ENCODE measurements at regions not wholly inside any gene's neighbourhood (a gene's known extent, or its start where the extent isn't known, plus 50 kb on each side); places are given as distances from the start of the nearest gene placed in this dataset.
"Not testable (repeated sequence)": the region's sequence is repeated elsewhere in the genome, so short reads cannot be mapped to it uniquely, and the experiment has no call there.

- H3K36me3 ChIP-seq (ENCODE audit: control insufficient read depth in 4 of 4, insufficient read depth in 4 of 4, low read length in 3 of 4), result no peaks in the 10 kb centered on the region
- no peak overlapping the region for H3K27ac ChIP-seq (ENCODE audit: insufficient read depth in 1 of 2, low read depth in 1 of 2, low read length in 2 of 2, poor library complexity in 1 of 2, severe bottlenecking in 2 of 2)
- no peaks in the 10 kb centered on the region for H3K4me1 ChIP-seq (ENCODE audit: control extremely low read depth in 1 of 4, control insufficient read depth in 4 of 4, insufficient read depth in 4 of 4, low read length in 3 of 4)
- DNase-seq, result no peak
- 100% methylated on average over 2 of the region's 6 CpGs for WGBS (ENCODE audit: insufficient coverage)
- H3K27me3 ChIP-seq (replicated peaks in 2 of 5; ENCODE audit: control insufficient read depth in 4 of 5, insufficient read depth in 5 of 5, low read length in 4 of 5), result peaks cover 0 to 2% (median 0%) of the 10 kb centered on the region in 5 experiments
- H3K4me3 ChIP-seq (ENCODE audit: control insufficient read depth in 1 of 7, extremely low read depth in 1 of 7, insufficient read depth in 4 of 7, low read depth in 2 of 7, low read length in 6 of 7), result no peak overlapping the region
- CTCF ChIA-PET, result no interaction called here
- POLR2A ChIA-PET, result no interaction called here
- H3K9me3 ChIP-seq (ENCODE audit: control extremely low read depth in 1 of 5, control insufficient read depth in 4 of 5, insufficient read depth in 2 of 5, low read depth in 1 of 5, low read length in 4 of 5), result peaks cover 0 to 4% (median 0%) of the 10 kb centered on the region in 5 experiments
These were observed 157.5 kb downstream of the C12orf75 start for GRCh38 chr12:105487963-105488362.

- POLR2A ChIA-PET, result no interaction called here
- H3K27ac ChIP-seq (ENCODE audit: insufficient read depth in 1 of 2, low read depth in 1 of 2, low read length in 2 of 2, poor library complexity in 1 of 2, severe bottlenecking in 2 of 2), result no peak overlapping the region
- CTCF ChIA-PET, result interaction anchor here (0.8 kb wide), 1 partner anchor 36 kb away, joined by 3 read pairs; no protein-coding TSS in a partner anchor
- 96% methylated on average over 8 of the region's 12 CpGs for WGBS (ENCODE audit: insufficient coverage)
- H3K4me1 ChIP-seq (ENCODE audit: control extremely low read depth in 1 of 4, control insufficient read depth in 4 of 4, insufficient read depth in 4 of 4, low read length in 3 of 4), result no peaks in the 10 kb centered on the region
- H3K4me3 ChIP-seq (ENCODE audit: control insufficient read depth in 1 of 7, extremely low read depth in 1 of 7, insufficient read depth in 4 of 7, low read depth in 2 of 7, low read length in 6 of 7), result no peak overlapping the region
- H3K27me3 ChIP-seq (replicated peaks in 2 of 5; ENCODE audit: control insufficient read depth in 4 of 5, insufficient read depth in 5 of 5, low read length in 4 of 5), result peaks cover 0 to 5% (median 0%) of the 10 kb centered on the region in 5 experiments
- no peak for DNase-seq
- H3K9me3 ChIP-seq (ENCODE audit: control extremely low read depth in 1 of 5, control insufficient read depth in 4 of 5, insufficient read depth in 2 of 5, low read depth in 1 of 5, low read length in 4 of 5), result peaks cover 0 to 5% (median 2%) of the 10 kb centered on the region in 5 experiments
- no peaks in the 10 kb centered on the region for H3K36me3 ChIP-seq (ENCODE audit: control insufficient read depth in 4 of 4, insufficient read depth in 4 of 4, low read length in 3 of 4)
These were observed 162.4 kb downstream of the C12orf75 start for GRCh38 chr12:105492591-105493545.

DNA sequence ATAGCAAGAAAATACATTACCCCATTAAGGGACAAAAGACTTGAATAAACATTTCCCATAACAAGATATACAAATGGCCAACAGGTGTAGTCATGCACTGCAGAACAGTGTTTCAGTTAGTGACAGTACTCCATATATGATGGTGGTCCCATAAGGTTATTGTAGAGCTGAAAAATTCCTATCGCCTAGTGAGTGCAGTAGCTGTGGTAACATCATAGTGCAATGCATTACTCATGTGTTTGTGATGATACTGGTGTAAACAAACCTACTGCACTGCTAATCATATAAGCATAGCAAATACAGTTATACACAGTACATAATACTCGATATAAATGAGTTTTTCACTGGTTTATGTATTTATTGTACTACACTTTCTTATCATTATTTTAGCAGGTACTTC, 168.7 kb downstream of the C12orf75 start:
- H3K27me3 ChIP-seq (replicated peaks in 2 of 5; ENCODE audit: control insufficient read depth in 4 of 5, insufficient read depth in 5 of 5, low read length in 4 of 5), result peaks cover 0 to 13% (median 3%) of the 10 kb centered on the region in 5 experiments
- POLR2A ChIA-PET, result no interaction called here
- H3K9me3 ChIP-seq (ENCODE audit: control extremely low read depth in 1 of 5, control insufficient read depth in 4 of 5, insufficient read depth in 2 of 5, low read depth in 1 of 5, low read length in 4 of 5), result peaks cover 0 to 5% (median 2%) of the 10 kb centered on the region in 5 experiments
- no peaks in the 10 kb centered on the region for H3K36me3 ChIP-seq (ENCODE audit: control insufficient read depth in 4 of 4, insufficient read depth in 4 of 4, low read length in 3 of 4)
- no peaks in the 10 kb centered on the region for H3K4me1 ChIP-seq (ENCODE audit: control extremely low read depth in 1 of 4, control insufficient read depth in 4 of 4, insufficient read depth in 4 of 4, low read length in 3 of 4)
- peak in 1 of 3 donors; percentile 9 for DNase-seq
- no CpG with 5 or more reads among the region's 2 CpGs for WGBS (ENCODE audit: insufficient coverage)
- CTCF ChIA-PET, result no interaction called here
- H3K27ac ChIP-seq (ENCODE audit: insufficient read depth in 1 of 2, low read depth in 1 of 2, low read length in 2 of 2, poor library complexity in 1 of 2, severe bottlenecking in 2 of 2), result no peak overlapping the region
- H3K4me3 ChIP-seq (ENCODE audit: control insufficient read depth in 1 of 7, extremely low read depth in 1 of 7, insufficient read depth in 4 of 7, low read depth in 2 of 7, low read length in 6 of 7), result no peak overlapping the region

GRCh38 chr12:105500676-105501075, 170.2 kb downstream of the C12orf75 start:
- H3K27ac ChIP-seq (ENCODE audit: insufficient read depth in 1 of 2, low read depth in 1 of 2, low read length in 2 of 2, poor library complexity in 1 of 2, severe bottlenecking in 2 of 2); POLR2A ChIA-PET; H3K36me3 ChIP-seq (ENCODE audit: control insufficient read depth in 4 of 4, insufficient read depth in 4 of 4, low read length in 3 of 4); H3K9me3 ChIP-seq (ENCODE audit: control extremely low read depth in 1 of 5, control insufficient read depth in 4 of 5, insufficient read depth in 2 of 5, low read depth in 1 of 5, low read length in 4 of 5); CTCF ChIA-PET; H3K4me3 ChIP-seq (ENCODE audit: control insufficient read depth in 1 of 7, extremely low read depth in 1 of 7, insufficient read depth in 4 of 7, low read depth in 2 of 7, low read length in 6 of 7); H3K4me1 ChIP-seq (ENCODE audit: control extremely low read depth in 1 of 4, control insufficient read depth in 4 of 4, insufficient read depth in 4 of 4, low read length in 3 of 4): not testable (repeated sequence)
- H3K27me3 ChIP-seq (replicated peaks in 2 of 5; ENCODE audit: control insufficient read depth in 4 of 5, insufficient read depth in 5 of 5, low read length in 4 of 5), result peaks cover 0 to 15% (median 0%) of the 10 kb centered on the region in 5 experiments
- DNase-seq, result peak; percentile 34 to 84 (median 70)
- WGBS (ENCODE audit: insufficient coverage), result 36% methylated on average over 9 of the region's 12 CpGs

GRCh38 chr12:105502426-105502930, 172.0 kb downstream of the C12orf75 start:
- Histone ChIP-seq H3K4me3 (ENCODE audit: control insufficient read depth in 1 of 7, extremely low read depth in 1 of 7, insufficient read depth in 4 of 7, low read depth in 2 of 7, low read length in 6 of 7) (no peak overlapping the region), H3K27ac (ENCODE audit: insufficient read depth in 1 of 2, low read depth in 1 of 2, low read length in 2 of 2, poor library complexity in 1 of 2, severe bottlenecking in 2 of 2) (no peak overlapping the region), H3K9me3 (ENCODE audit: control extremely low read depth in 1 of 5, control insufficient read depth in 4 of 5, insufficient read depth in 2 of 5, low read depth in 1 of 5, low read length in 4 of 5) (no peaks in the 10 kb centered on the region), H3K27me3 (replicated peaks in 2 of 5; ENCODE audit: control insufficient read depth in 4 of 5, insufficient read depth in 5 of 5, low read length in 4 of 5) (peaks cover 0 to 26% (median 7%) of the 10 kb centered on the region in 5 experiments), H3K4me1 (ENCODE audit: control extremely low read depth in 1 of 4, control insufficient read depth in 4 of 4, insufficient read depth in 4 of 4, low read length in 3 of 4) (no peaks in the 10 kb centered on the region), H3K36me3 (ENCODE audit: control insufficient read depth in 4 of 4, insufficient read depth in 4 of 4, low read length in 3 of 4) (no peaks in the 10 kb centered on the region)
- WGBS (ENCODE audit: insufficient coverage), result 68% methylated on average over 2 of the region's 4 CpGs
- CTCF ChIA-PET, result no interaction called here
- POLR2A ChIA-PET, result no interaction called here
- no peak for DNase-seq

GRCh38 chr12:105503619-105504018, 173.1 kb downstream of the C12orf75 start:
- H3K4me3 ChIP-seq (ENCODE audit: control insufficient read depth in 1 of 7, extremely low read depth in 1 of 7, insufficient read depth in 4 of 7, low read depth in 2 of 7, low read length in 6 of 7), result no peak overlapping the region
- H3K9me3 ChIP-seq (ENCODE audit: control extremely low read depth in 1 of 5, control insufficient read depth in 4 of 5, insufficient read depth in 2 of 5, low read depth in 1 of 5, low read length in 4 of 5), result peaks cover 0 to 3% (median 0%) of the 10 kb centered on the region in 5 experiments
- peaks cover 0 to 26% (median 7%) of the 10 kb centered on the region in 5 experiments for H3K27me3 ChIP-seq (replicated peaks in 2 of 5; ENCODE audit: control insufficient read depth in 4 of 5, insufficient read depth in 5 of 5, low read length in 4 of 5)
- H3K36me3 ChIP-seq (ENCODE audit: control insufficient read depth in 4 of 4, insufficient read depth in 4 of 4, low read length in 3 of 4), result no peaks in the 10 kb centered on the region
- no peaks in the 10 kb centered on the region for H3K4me1 ChIP-seq (ENCODE audit: control extremely low read depth in 1 of 4, control insufficient read depth in 4 of 4, insufficient read depth in 4 of 4, low read length in 3 of 4)
- ChIA-PET CTCF (no interaction called here), POLR2A (no interaction called here)
- no peak for DNase-seq
- no peak overlapping the region for H3K27ac ChIP-seq (ENCODE audit: insufficient read depth in 1 of 2, low read depth in 1 of 2, low read length in 2 of 2, poor library complexity in 1 of 2, severe bottlenecking in 2 of 2)
- WGBS (ENCODE audit: insufficient coverage), result 80% methylated on average over 1 of the region's 1 CpG

GRCh38 chr12:105504286-105504685, 173.8 kb downstream of the C12orf75 start:
- ChIA-PET CTCF (interaction anchor here (1.0 to 1.4 kb wide), 2 partner anchors 14 to 43 kb away, joined by 3 read pairs; no protein-coding TSS in a partner anchor), POLR2A (no interaction called here)
- H3K36me3 ChIP-seq (ENCODE audit: control insufficient read depth in 4 of 4, insufficient read depth in 4 of 4, low read length in 3 of 4), result no peaks in the 10 kb centered on the region
- 91% methylated on average over 3 of the region's 7 CpGs for WGBS (ENCODE audit: insufficient coverage)
- peaks cover 0 to 3% (median 0%) of the 10 kb centered on the region in 5 experiments for H3K9me3 ChIP-seq (ENCODE audit: control extremely low read depth in 1 of 5, control insufficient read depth in 4 of 5, insufficient read depth in 2 of 5, low read depth in 1 of 5, low read length in 4 of 5)
- no peak overlapping the region for H3K27ac ChIP-seq (ENCODE audit: insufficient read depth in 1 of 2, low read depth in 1 of 2, low read length in 2 of 2, poor library complexity in 1 of 2, severe bottlenecking in 2 of 2)
- H3K27me3 ChIP-seq (replicated peaks in 2 of 5; ENCODE audit: control insufficient read depth in 4 of 5, insufficient read depth in 5 of 5, low read length in 4 of 5), result peaks cover 0 to 26% (median 7%) of the 10 kb centered on the region in 5 experiments
- H3K4me1 ChIP-seq (ENCODE audit: control extremely low read depth in 1 of 4, control insufficient read depth in 4 of 4, insufficient read depth in 4 of 4, low read length in 3 of 4), result no peaks in the 10 kb centered on the region
- H3K4me3 ChIP-seq (ENCODE audit: control insufficient read depth in 1 of 7, extremely low read depth in 1 of 7, insufficient read depth in 4 of 7, low read depth in 2 of 7, low read length in 6 of 7), result no peak overlapping the region
- peak in 2 of 3 donors; percentile 2 to 8 for DNase-seq
